ENCODE measurements at regions not wholly inside any gene's neighbourhood (a gene's known extent, or its start where the extent isn't known, plus 50 kb on each side); places are given as distances from the start of the nearest gene placed in this dataset.
"Not testable (repeated sequence)": the region's sequence is repeated elsewhere in the genome, so short reads cannot be mapped to it uniquely, and the experiment has no call there.

DNA sequence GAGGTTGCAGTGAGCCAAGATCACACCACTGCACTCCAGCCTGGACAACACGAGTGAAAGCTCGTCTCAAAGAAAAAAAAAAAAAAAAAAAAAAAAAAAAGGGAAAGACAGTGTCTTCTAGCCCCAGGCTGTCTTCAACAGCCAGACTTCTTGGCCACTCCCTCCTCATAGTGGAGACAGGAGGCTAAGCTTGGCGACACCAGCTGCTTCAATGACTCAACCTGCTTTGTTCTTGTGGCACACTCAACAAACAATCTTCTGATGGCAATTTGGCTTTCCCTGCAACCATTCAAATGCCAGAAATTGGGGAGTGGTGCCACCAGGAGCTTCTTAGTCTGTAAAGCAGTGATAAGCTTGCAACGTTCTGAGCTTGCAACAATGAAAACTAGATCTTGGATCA is 290.4 kb upstream of the DYNLRB2 start:
- DNase-seq = no peak

DNA sequence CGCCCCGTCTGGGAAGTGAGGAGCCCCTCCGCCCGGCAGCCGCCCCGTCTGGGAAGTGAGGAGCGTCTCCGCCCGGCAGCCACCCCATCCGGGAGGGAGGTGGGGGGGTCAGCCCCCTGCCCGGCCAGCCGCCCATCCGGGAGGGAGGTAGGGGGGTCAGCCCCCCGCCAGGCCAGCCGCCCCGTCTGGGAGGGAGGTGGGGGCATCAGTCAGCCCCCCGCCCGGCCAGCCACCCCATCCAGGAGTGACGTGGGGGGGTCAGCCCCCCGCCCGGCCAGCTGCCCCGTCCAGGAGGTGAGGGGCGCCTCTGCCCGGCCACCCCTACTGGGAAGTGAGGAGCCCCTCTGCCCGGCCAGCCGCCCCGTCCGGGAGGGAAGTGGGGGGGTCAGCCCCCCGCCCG is 297.5 kb upstream of the DYNLRB2 start:
- DNase-seq = not testable (repeated sequence)

DNA sequence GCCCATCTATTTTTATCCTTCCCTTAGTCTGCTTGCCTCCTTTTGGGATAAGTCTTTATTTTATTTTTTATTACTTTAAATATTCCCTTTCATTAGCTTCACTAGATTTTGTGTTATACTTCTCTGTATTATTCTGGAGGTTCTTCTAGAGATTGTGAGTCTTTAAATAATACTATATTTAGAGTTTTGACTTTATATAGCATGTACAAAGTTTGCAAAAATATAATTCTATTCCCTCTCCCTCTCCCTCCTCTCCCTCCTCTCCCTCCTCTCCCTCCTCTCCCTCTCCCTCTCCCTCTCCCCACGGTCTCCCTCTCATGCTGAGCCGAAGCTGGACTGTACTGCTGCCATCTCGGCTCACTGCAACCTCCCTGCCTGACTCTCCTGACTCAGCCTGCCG is 298.5 kb upstream of the DYNLRB2 start:
- DNase-seq = not testable (repeated sequence)

DNA sequence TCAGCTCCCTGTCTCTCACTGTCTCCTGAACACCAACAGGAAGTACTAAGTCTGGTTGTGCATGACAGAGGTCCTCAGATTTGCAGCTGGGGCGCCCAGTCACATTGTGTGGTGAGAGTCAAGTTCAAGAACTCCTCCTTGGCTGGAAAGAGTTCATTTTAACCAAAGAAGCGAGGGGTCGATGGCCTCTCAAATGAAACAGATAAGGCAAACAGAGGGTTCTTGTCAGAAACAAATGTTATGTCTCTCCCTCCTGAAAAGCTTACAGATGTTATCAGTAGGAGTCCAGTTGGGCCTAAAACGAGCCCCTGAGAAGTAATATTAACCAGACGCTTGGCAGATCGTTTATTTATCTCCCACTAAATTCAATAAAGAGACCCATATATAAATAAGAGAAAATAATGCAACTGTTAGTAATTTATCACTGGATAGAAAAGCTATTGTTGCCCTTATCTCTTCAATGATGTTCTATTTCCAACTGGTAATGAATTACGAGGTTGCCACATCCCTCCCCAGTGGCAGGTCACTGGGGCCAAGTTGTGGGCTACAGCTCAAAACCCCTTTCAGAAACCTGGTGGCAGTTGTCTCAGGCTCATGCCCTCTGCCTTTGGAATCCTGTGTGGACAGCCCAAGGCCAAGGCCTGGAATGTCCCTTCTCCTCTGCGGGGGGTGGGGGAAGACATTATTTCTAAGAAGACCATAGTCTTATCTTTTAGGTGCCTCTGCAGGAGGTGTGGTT is 307.5 kb upstream of the DYNLRB2 start:
- DNase-seq = no peak

DNA sequence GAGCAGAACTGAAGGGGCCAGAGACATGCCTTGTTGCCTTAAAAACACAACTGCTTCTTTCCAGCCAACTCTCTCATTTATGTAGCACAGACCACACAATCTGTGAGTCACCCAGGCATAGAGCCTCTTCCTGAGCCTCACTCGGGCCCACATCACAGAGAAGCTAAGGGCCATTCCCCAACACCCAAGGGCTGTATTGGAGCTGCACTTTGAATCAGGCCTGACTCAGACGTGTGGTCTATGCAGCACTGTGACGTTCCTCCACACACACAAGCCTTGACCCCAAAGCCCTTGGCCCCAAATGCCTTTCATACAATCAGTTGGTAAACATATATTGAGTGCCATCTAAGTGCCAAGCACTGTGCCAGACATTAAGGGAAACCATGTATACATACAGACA is 308.9 kb upstream of the DYNLRB2 start:
- DNase-seq = no peak

DNA sequence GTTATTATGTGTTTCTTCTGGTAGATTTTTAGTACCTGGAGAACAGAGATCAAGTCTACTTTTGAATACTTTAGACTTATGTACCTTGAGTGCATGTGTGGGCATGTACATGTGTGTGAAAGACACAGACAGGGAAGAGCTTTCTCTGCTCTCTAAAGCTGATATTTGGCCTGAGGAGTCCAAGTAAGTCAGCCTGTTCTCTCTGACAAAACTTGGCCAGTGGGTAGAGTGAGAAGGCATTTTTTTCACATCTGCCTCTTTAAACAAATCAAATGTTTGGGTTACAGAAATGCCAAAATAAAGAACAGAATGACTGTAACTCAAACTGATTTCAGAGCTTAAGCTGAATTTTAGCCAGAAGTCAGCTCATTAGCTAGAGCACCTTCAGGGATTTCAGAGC is 309.7 kb upstream of the DYNLRB2 start:
- DNase-seq = no peak

DNA sequence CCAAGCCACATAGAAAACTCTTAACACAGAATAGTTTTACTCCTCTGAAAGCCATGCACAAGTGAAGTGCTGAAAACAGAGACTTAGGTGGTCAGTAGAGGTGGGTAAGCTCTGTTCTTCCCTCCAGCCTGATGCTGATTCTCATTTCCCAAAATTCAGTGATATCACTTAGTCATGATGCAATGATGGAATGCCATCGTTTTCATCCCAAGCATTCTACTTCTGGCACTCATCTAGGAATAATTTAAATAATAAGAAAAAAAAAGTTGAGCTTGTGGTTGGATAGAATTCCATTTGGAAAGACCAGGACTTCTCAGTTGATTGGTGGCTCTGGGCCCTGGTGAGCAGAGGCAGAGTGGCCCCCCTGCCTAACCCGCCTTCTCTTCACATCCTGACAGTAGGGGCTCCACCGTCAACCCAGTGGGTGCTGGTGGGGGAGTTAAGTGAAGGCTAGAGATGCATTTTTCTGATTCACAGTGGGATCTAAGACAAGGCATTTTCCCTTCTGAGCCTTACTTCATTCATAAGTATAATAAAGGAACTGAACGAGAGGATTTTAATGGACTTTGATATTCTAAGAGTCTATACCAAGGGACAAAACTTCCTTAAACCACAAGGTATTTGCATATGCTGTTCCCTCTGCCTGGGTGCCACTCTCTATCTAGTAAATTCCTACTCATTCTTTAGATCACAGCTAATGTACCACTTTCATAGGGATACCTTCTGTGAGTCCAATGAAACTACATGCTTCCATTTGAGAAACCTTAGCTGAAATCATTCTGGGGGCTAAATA is 310.3 kb upstream of the DYNLRB2 start:
- no peak for DNase-seq

DNA sequence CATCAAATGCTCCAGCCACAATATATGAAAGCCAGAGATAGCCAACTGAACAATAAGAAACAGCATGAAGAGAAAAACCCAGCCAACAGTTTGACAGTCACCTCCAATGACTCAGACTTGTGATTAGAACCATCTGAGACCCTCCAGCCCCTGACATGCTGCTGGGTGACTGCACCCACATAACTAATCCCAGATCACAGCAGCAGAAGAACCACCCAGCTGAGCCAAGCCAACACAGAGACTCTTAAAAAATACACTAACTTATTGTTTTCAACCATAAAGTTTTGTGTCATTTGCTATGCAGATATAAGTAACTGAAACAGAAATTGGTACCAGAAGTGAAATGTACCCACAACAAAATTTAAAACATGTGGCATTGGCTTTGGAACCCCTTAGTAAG is 314.3 kb upstream of the DYNLRB2 start:
- DNase-seq = no peak

DNA sequence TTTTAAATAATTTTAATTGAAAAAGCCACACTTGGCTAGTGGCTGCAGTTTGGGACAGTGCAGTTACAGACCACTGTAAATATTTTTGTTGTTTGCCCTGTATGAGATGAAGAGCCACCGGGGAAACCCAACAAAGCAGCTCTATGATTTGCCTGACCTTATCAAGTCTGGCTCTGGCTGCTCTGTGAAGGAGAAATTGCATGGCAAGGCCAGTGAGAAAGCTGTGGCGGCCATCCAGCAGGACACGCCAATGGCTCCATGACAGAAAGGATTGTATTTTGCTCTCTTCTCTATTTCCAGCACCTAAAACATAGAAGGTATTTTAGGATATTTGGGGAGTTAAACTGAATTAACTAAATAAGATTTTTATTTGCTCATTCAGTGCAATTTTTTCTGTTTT is 330.0 kb upstream of the DYNLRB2 start:
- no peak for DNase-seq

DNA sequence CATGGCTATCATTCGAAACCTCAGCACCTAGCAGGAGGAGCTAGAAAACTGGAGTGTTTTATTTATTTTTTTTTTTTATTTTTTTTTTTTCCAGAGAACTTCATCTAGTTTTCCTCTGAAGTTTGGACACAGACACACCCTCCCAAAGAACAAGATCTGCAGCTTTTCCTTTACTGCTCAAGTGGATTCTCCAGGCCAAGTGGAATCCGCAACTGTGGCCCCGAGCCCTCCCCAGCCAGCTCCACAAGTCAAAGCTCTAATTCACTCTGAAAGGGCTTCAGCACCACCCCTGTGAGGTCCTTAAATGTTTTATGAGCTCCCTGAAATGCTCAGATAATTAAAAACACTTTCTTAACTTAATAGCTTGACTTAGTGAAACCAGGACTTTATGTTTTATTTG is 332.1 kb upstream of the DYNLRB2 start:
- DNase-seq = no peak

DNA sequence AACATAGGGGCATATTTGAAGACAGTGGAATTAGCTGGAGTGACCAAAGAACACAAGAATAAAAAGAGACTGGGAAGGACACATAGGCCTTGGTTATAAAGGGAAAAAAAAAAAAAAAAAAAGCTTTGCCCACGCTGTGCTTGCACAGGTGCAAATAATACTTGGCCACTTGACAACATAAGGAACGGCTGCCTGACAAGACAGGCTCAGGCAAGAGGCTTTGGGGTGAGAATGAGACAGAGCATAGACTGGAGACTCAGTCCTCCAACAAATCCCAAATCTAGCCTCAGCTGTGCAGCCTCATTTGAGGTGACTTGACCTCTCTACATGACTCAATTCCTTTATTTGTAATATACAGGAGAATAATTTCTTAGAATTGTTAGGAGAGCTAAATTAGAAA is 332.8 kb upstream of the DYNLRB2 start:
- no peak for DNase-seq

DNA sequence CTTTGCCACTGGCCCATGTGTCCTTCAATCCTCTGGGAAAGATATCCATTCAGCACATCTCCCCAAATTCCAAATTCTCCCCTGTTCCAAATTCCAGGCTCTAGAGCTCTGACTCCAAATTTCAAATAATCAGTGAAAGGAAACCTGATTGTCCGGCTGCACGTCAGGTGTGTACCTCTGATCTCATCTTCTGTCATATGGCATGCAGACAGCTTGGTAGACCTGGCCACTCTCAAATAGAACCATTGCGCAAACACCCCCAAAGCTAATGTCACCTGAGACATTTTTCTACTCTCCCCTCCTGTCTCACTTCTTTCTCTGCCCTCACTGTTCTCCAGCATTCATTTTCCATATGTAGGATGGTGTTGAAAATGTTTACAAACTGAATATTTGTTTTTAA is 337.0 kb upstream of the DYNLRB2 start:
- no peak for DNase-seq

DNA sequence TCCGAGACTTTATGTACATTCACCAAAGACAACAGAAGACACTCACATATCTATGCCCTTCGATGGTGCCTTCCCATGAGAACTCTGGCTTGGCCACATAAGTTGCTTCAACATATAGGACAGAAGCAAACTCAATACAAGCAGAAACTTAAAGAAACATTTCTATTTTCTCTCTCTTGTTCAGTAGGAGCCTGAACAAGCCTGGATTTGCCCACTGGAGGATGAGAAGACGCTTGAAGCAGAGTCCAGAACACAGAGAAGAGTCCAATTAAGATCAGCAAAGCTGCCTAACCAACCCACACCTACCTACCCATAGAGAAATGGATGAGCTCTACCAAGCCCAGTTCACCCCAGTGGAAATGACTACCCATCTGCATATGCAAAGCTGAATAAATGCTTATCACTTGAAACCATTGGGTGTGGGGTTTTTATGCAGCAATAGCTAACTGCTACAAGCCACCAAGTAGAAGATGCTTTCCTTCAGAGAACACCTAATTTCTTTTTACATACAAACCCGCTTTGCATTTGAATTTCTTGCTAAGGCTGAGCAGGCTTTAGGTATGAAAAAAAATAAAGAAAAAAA is 337.9 kb upstream of the DYNLRB2 start:
- DNase-seq = no peak

DNA sequence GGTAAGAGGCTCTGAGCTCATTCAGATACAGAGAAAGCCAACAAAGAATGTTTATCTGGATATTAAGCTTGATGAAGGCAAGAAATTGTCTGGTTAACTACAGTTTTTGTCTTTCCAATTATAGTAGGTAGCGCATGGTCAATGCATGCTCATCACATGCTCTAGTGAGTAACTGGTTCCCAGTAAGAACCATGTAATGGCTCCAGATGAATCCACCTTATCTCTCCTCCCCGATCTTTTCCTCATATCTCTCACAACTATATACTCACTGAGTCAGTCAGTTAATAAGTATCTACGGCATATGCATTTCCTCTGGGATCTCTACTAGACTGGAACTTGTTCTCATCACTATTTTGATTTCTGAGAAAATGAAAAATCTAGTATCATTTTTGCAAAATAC is 340.7 kb upstream of the DYNLRB2 start:
- DNase-seq = no peak

DNA sequence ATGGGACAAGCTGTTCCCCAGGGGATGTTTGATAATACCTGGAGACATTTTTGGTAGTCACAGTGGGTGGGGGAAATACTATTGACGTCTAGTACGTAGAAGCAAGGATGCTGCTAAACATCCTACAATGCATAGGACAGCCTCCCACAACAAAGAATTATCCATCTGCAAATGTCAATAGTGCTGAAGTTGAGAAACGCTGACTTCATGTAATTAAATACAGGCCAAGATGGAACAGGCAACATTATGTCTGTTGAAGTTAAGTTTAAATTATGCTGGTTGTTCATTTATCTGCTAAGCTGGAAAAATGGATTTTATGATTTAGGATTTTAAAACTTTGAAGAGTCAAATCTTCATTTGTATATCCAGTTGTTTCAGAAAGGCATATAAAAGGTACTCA is 341.2 kb upstream of the DYNLRB2 start:
- no peak for DNase-seq

DNA sequence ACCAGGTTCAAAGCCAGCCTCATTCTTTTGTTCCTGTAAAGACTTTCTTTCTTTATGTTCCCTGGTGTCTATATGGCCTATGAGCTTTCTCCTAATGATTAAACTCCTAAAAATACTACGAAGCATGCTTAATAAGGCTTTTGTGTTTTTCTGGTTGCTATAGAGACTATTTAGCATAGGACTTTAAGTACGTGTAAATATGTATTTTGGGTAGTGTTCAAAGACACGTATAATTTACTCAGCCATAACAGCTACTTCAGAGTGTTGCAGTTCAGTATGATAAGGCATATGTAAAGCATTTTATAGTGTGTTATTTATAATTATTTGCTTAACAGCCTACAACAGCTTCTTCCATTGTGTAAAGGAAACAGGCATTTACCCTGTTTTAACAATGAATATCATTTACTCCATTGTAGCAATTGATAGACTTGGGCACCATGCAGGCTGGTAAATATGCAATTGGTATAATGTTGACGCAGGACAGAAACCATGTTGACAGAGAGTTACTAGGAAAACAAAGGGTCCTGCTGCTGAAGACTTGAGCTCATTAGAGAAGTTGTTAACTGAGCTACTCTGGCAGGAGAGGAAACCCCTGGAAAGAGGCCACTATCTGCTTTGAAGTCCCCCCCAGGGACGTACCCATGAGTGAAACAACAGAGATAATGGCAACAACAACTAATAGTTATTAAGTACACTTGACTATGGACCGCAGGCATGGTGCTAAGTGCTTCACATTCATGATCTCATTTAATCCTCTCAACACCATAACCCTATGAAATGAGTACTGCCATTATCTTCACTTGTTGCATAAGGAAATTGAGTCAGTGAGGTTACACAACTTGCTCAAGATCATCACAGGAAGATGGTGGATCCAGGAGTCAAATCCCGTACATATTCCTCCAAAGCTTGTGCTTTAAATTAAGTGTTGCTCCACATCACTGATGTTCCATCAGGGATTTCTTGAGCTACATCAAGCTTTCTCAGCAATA is 342.2 kb upstream of the DYNLRB2 start:
- DNase-seq = no peak

DNA sequence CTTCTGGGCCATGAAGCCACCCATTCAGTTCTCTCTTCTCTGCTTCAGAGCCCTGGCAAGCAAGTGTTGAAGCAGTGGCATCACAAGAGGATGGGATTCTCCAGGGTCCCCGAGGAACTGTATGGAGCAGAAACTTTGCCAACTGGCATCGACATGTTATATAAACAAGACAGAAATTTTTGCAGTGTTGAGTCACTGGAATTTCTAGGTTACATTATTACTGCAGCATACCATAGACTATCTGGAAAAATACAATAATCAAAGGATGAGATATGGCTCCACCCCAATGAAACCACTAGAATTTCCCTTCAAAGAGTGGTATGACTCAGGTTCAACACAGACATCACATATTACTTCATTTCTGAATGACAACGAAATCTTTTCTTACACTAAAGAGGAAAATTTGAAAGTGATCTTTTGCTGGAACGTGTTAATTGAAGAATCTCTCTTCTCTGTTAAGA is 343.0 kb upstream of the DYNLRB2 start:
- peak; percentile 38 for DNase-seq

DNA sequence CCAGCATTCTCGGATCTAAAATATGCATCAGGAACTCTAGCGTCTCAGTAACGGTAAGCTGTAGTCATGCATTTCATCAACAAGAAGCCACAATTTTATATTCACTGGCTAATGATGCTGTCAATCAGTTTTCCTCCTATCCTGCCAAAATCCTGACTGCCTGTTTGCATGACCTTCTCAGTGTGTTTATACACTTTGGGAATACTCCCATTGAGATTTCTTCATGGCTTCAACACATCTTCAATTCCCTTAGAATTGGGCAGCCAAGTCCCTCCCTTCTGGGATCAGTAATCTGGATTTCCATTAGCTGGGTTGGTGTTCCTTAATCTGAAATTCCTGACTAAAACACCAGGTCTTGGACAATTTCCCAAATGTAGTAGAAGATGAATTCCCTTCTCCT is 348.9 kb upstream of the DYNLRB2 start:
- DNase-seq = no peak

DNA sequence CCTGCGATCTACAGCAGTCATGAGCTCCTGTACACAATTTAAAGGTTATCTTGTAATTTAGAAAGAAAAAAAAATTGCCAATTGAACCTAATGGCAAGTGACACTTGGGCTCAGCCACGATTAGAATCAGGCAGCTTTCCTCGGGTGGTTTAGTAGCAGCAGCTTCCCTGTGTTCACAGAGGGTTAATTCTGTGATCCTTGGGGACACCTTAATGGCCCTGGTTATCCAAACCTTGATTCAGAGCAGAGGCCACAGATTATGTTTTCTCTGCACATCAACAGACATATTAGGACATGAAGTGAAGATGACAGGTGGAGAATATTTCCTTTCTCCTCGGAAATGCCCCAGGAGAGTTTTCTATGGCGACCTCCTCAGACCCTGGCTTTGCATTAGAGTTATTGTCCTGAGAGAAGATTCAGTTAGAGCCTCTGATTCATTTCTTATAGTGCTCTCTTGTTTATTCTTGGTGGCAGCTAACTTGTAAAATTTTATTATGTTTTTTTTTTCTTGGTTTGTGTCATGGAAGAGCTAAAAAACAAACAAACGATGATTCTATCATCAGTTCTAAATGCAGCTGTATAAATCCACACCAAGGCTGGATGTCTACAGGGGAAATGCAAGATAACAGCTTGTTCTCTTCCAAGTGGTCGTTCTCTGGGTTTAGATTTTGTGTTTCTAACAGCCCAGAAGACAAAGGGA is 351.2 kb upstream of the DYNLRB2 start:
- DNase-seq = no peak

DNA sequence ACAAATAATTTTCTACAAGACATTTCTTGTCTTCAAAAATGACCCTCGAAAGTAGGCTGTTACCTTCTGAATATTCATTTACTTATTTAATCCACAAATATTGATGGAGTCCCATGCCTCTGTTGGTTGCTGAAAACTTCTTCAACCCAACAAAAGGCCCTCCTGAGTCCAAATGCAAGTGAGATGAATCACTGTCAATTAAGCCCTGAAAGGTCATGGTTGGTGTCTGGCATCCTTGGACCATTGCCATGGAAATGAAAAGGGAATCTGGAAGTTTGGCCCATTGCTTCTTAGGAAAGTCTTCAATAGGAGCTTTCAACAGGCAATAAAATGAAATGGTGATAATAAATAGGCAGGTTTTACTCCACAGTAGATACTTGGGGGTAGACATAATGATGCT is 364.7 kb upstream of the DYNLRB2 start:
- no peak for DNase-seq

DNA sequence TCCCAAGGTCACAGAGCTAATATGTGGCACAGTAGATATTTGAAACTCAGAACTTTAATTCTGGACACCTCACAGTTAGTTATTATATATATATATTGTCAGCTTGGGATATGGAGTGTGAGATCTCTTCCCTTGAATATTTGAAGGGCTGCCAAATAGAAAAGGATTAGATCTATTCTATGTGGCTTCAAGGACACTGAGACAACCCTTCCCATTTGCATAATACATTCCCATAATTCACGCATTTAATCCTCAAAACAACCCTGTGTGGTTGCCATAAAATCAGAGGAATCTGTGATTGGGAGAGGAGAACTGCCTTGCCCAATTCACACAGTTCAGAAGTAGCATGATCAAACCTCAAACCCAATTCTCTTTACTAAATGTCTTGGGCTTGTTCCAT is 365.8 kb upstream of the DYNLRB2 start:
- no peak for DNase-seq

DNA sequence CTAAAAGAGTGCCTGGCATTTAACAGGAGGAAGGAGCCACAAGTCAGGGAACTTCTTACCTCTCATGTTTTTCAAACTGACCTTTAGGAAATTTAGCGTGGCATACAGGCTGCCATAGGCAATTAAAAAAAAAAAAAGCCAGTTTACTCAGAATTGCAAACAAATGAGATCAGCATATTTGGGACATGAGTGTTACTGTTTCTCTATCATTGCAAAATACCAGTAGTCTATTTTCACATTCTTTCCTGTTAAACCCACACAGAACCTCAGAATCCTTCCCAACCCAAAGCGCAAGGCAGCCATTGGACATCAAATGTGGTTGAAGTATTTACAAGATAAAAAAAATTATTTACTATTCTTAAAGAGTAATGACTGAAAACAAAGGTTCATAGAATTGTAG is 366.4 kb upstream of the DYNLRB2 start:
- DNase-seq = no peak
